ENCODE measurements at regions not wholly inside any gene's neighbourhood (a gene's known extent, or its start where the extent isn't known, plus 50 kb on each side); places are given as distances from the start of the nearest gene placed in this dataset.
"Not testable (repeated sequence)": the region's sequence is repeated elsewhere in the genome, so short reads cannot be mapped to it uniquely, and the experiment has no call there.

- DNase-seq (ENCODE audit: low read depth in 3 of 3, low spot score in 1 of 3) = no peak
These were observed 896.7 kb upstream of the ZEB2 start for GRCh38 chr2:145416640-145417039.

DNA sequence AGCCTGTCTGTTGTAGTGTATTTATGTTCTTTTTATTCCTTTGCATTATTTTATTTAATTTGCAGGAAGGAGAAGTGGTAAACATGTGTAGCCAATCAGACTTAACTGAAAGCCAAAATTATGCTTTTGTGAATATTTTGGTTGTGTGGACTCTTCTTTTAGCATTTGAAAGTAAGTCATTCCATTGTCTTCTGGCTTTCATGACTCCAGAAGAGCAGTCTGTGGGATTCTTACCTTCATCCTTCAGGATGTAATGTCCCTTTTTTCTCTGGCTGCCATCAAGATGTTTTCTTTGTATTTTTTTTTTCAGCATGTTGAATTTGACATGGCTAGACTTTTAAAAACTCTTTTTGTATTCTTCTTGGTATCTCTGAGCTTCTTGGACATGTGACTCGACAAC is 895.2 kb upstream of the ZEB2 start:
- DNase-seq (ENCODE audit: low read depth in 3 of 3, low spot score in 1 of 3) = no peak

DNA sequence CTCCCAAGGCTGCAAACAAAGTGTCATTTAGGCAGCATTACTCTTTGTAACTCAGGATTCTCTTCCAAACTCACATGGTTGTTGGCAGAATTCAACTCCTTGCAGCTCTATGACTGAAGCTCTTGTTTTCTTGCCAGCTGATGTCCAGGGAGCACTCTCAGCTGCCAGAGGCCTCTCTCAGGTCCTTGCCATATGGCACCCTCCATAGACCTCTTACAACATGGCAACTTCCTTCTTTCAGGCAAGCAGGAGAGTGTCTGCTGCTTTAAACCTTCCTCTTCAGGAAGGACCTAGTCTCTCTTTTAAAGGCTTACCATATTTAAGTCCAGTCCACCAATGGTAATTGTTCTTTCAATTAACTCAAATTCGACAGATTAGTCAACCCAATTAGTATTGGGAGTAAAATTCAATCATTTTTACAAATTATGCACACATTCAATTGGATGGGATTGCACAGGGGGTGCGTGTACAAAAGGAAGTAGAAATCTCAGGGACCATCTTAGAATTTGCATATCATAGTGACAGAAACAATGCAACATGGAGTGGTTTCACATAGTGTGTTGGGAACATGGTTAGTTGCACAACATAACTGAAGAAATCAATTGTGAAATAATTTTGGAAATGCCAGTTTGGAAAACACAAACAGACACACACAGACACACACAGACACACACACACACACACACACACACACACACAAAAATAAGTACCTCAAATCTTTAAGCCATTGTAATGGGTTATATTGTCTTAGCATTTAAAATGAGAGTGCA is 893.5 kb upstream of the ZEB2 start:
- no peak for DNase-seq (ENCODE audit: low read depth in 3 of 3, low spot score in 1 of 3)

- DNase-seq (ENCODE audit: low read depth in 3 of 3, low spot score in 1 of 3) = no peak
These were observed 892.2 kb upstream of the ZEB2 start for GRCh38 chr2:145412155-145412554.

DNA sequence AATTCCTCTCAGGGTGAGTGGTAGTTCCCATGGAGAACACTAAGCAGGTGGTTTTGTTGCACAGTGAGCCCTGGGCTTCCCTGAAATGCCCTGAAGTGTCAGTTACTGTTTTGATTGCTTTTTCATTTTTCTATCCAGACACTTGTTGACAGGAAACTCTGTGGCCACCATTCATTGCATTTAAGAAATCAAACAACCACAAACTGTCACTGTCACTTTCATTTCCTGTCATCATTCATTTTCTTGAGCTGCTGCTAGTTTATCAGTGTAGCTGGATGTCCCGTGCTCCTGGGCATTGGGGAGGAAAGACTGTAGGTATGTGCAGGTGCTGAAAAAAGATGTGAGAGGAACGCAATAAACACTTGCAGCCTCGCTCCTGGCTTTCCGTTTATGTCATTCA is 891.6 kb upstream of the ZEB2 start:
- no peak for DNase-seq (ENCODE audit: low read depth in 3 of 3, low spot score in 1 of 3)

DNA sequence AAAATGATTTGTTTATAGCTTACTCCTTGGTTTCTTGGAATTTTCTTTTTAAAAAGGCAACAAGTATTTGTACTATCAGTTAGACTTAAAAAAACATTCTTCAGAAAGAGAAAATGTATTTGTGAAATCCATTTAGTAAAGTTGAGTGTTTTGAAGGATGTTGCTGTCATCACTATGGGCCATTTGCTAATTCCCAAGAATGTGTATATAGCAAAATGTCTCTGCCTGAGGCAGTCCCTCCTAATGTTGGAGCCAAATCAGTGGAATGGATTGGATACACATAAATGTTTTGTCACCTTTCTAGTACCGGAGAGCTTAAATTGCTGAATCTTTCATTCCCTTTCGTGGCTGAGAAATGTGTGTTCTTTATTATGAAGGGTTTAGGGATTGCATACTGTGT is 890.2 kb upstream of the ZEB2 start:
- DNase-seq (ENCODE audit: low read depth in 3 of 3, low spot score in 1 of 3) = no peak

DNA sequence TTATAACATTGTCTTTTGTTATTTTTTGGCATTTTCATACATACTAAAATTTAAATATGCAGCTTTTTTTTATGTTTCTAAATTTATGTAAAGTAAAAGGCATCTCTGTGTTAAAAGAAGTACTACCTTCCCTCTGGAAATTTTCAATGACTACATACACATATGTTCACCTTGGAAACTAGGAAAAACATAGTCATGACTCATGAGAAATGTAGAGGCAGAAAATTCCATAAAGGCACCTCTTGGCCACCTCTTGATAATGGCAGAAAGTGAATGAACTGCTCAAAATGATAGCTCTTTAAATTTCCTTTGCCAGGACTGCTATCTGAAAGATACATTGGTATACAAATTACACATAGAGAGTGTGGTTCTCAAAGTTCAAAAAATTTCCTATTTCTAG is 889.1 kb upstream of the ZEB2 start:
- no peak for DNase-seq (ENCODE audit: low read depth in 3 of 3, low spot score in 1 of 3)

DNA sequence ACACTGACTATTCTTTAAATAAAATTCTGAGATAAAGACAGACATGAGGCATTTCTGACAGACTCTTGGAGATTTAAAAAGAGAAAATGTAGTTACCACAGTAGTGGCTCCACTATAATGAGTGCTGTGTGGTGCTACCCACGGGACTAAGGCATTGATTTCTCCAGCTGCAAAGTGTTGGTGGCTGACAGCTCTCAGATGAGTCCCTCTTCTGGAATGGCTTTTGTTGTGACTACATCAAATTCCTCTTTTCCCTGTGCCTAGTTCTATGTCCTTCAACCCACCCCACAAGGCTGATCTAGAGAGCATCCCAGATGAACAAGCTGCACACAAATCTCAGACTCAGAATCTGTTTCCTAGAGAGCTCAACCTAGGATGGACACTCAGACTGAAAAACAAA is 884.8 kb upstream of the ZEB2 start:
- no peak for DNase-seq (ENCODE audit: low read depth in 3 of 3, low spot score in 1 of 3)

GRCh38 chr2:145402706-145403277 is 882.9 kb upstream of the ZEB2 start:
- no peak for DNase-seq (ENCODE audit: low read depth in 3 of 3, low spot score in 1 of 3)

DNA sequence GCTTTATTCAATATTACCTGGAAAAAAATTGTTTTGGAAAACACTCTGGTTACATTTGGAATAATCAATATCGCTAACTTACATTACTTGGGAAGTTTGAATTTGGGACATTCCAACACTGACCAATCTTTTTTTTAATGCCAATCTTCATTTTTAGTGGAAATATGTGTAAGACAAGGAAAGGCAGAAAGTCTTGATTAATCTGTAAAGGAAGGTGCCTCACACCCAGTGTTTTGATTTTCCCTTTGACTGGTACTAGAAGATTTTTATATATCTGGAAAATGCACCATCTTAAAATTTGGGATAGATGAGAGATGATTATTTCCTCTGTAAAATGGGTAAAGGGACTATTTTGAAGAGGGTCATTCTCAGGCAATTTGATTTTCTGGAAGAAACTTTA is 879.2 kb upstream of the ZEB2 start:
- no peak for DNase-seq (ENCODE audit: low read depth in 3 of 3, low spot score in 1 of 3)

DNA sequence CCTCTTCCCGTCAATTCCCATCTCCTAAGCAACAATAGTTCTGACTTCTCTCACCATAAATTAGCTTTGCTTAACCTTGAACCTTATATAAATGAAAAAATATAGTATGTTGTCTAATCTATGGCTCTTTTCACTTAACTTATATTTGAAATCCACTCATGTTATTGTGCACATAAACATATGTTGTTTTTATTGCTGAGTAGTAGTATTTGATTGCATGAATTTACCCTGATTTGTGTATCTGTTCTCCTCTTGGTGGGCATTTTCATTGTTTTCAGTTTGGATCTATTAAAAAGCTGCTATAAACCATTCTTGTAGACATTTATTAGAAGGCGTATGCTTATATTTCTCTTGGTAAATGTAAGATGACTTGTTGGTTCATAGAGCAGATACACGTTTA is 874.3 kb upstream of the ZEB2 start:
- DNase-seq (ENCODE audit: low read depth in 3 of 3, low spot score in 1 of 3) = no peak

DNA sequence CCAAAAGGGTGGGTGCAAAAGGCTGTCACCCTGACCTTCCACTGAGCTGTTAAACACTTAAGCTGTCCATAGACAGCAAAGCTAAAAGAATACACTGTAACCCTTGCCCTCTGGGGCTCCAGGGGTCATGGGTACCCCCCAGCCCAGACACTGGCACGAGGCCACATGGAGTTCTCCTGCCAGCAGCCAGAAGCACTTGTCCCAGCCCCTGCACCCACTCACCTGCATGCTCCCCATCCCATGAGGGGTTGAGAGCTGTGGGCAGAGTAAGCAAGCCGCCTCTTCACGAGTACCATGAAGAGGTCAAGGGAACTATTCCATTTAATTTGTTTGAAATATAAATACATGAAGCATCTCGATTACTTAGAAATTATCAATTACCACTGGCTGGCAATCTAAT is 867.1 kb upstream of the ZEB2 start:
- DNase-seq (ENCODE audit: low read depth in 3 of 3, low spot score in 1 of 3) = no peak

DNA sequence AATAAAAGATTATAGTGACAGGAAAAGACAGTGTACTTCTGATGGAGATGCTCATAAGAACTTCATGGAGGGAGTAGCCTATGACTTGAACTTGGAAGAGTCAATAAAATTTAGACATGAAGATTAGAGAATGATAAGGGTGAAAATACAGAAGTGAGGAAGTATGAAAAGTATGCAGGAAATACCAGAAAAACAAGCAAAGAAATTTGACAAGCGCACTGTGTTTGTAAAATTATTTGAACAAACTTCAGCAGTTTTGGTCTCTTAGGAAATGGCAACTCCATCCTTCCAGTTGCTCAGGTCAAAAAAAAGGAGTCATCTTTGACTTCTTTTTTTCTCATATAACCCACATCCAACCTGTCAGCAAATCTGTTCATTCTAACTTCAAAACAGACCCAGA is 864.0 kb upstream of the ZEB2 start:
- no peak for DNase-seq (ENCODE audit: low read depth in 3 of 3, low spot score in 1 of 3)

- no peak for DNase-seq (ENCODE audit: low read depth in 3 of 3, low spot score in 1 of 3)
These were observed 860.6 kb upstream of the ZEB2 start for GRCh38 chr2:145380436-145381017.

- no peak for DNase-seq (ENCODE audit: low read depth in 3 of 3, low spot score in 1 of 3)
These were observed 860.0 kb upstream of the ZEB2 start for GRCh38 chr2:145379934-145380333.

GRCh38 chr2:145374165-145374564 is 854.2 kb upstream of the ZEB2 start:
- DNase-seq (ENCODE audit: low read depth in 3 of 3, low spot score in 1 of 3) = no peak

DNA sequence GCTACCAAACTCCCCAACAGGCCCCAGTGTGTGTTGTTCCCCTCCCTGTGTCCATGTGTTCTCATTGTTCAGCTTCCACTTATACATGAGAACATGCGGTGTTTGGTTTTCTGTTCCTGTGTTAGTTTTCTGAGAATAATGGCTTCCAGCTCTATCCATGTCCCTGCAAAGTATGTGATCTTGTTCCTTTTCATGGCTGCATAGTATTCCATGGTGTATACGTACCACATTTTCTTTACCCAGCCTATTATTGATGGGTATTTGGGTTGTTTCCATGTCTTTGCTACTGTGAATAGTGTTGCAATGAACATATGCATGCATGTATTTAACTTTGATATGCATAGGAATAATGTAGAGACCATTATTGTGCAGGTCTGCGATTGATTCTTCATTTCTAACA is 847.4 kb upstream of the ZEB2 start:
- DNase-seq (ENCODE audit: low read depth in 3 of 3, low spot score in 1 of 3) = not testable (repeated sequence)

DNA sequence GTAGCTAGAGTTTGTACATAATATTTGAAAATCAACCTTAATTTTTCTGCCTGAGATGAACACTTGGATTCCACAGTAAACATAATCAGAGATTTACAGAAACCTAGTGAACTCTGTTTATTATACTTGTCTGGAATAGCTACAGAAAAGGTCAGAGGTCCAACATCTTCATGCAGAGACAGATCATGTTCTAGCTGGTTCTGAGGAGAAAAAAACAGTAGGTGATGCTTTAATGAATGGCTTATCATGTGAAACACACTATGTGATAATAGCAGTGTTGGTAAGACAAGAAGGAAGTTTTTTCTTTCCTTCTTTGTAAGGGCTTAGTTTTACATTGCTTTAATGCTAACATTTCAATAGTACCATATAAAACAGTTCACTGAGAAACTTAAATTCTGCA is 846.4 kb upstream of the ZEB2 start:
- no peak for DNase-seq (ENCODE audit: low read depth in 3 of 3, low spot score in 1 of 3)

DNA sequence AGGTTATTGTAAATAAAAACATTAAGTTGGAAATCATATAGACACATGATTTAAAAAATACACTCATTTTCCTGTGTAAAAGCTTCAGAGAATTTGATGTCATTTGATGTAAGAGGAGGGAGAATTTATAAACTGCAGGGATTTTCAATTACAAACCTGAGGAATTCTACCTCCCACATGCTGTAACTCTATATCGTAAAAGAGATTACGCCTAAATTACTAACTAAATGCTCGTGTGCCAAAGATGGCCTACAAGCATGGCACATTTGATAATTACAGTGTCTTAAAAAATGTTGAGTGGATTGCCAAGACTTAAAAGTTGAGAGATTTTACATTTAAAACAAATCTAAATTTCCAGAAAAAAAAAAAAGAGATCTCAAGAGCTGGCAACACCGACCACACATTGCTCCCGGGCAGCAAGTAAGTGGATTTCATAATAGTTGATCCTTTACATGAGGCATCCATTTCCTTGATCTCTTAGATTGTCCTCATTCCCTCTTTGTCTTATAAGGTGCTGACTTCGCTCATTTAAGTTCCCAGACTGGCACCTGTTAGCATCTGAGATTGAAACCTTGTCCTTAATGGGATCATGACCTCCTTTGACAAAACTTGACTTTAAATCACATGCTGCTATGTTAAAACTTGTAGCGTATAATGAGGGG is 840.3 kb upstream of the ZEB2 start:
- DNase-seq (ENCODE audit: low read depth in 3 of 3, low spot score in 1 of 3) = no peak

GRCh38 chr2:145359561-145359960 is 839.6 kb upstream of the ZEB2 start:
- DNase-seq (ENCODE audit: low read depth in 3 of 3, low spot score in 1 of 3) = no peak

DNA sequence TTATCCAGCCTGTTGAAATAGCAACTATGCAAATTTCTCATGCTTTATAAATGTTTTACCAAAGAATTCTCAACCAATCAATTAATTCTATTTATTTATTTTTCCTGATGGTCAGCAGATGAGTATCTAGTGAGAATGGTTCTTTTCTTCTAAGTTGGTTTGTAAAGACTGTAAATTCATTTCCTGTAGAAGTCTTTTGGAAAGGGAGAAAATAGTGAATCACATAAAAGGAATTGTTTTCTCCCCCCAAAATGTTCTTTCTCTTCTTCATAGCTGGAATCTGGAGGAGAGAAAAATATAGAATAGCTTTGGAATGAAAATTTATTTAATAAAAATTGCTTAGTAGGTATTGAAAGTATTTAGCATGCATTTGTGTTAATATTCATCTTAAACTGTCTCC is 836.1 kb upstream of the ZEB2 start:
- no peak for DNase-seq (ENCODE audit: low read depth in 3 of 3, low spot score in 1 of 3)

- no peak for DNase-seq (ENCODE audit: low read depth in 3 of 3, low spot score in 1 of 3)
These were observed 832.6 kb upstream of the ZEB2 start for GRCh38 chr2:145352484-145352883.
